HG02642 (cell line): ENCODE measurements at regions not wholly inside any gene's neighbourhood (a gene's known extent, or its start where the extent isn't known, plus 50 kb on each side); places are given as distances from the start of the nearest gene placed in this dataset.
"Not testable (repeated sequence)": the region's sequence is repeated elsewhere in the genome, so short reads cannot be mapped to it uniquely, and the experiment has no call there.

ENCODE experiments used
- ATAC-seq: cut with Tn5 transposase; IDR thresholded peaks from one replicate; pipeline ENCODE4 v1.9.1; 2021; ENCODE audit warnings: mild to moderate bottlenecking; ENCODE audit not compliant: unreplicated experiment, poor library complexity

- ATAC-seq: no peak
These were observed 148.8 kb upstream of the ADAMTSL1 start for GRCh38 chr9:18324928-18325745.

GRCh38 chr9:18325746-18326011 lies 148.3 kb upstream of the ADAMTSL1 start:
- ATAC-seq: not testable (repeated sequence)

GRCh38 chr9:18327121-18327520 lies 146.8 kb upstream of the ADAMTSL1 start:
- ATAC-seq: no peak

GRCh38 chr9:18330401-18331309 lies 143.3 kb upstream of the ADAMTSL1 start:
- ATAC-seq: no peak

GRCh38 chr9:18331310-18331684 lies 142.7 kb upstream of the ADAMTSL1 start:
- no peak for ATAC-seq

GRCh38 chr9:18331808-18332209 lies 142.1 kb upstream of the ADAMTSL1 start:
- ATAC-seq: no peak

GRCh38 chr9:18333157-18333556 lies 140.8 kb upstream of the ADAMTSL1 start:
- ATAC-seq: no peak

- ATAC-seq: no peak
These were observed 138.1 kb upstream of the ADAMTSL1 start for GRCh38 chr9:18335825-18336224.

- no peak for ATAC-seq
These were observed 135.9 kb upstream of the ADAMTSL1 start for GRCh38 chr9:18338042-18338441.

- ATAC-seq: no peak
These were observed 130.2 kb upstream of the ADAMTSL1 start for GRCh38 chr9:18343784-18344183.

- no peak for ATAC-seq
These were observed 127.2 kb upstream of the ADAMTSL1 start for GRCh38 chr9:18346745-18347144.

GRCh38 chr9:18347386-18348082 lies 126.4 kb upstream of the ADAMTSL1 start:
- ATAC-seq: no peak

GRCh38 chr9:18348083-18348475 lies 125.9 kb upstream of the ADAMTSL1 start:
- ATAC-seq: no peak

GRCh38 chr9:18349530-18349929 lies 124.4 kb upstream of the ADAMTSL1 start:
- no peak for ATAC-seq

GRCh38 chr9:18350036-18350435 lies 123.9 kb upstream of the ADAMTSL1 start:
- ATAC-seq: no peak

- no peak for ATAC-seq
These were observed 122.9 kb upstream of the ADAMTSL1 start for GRCh38 chr9:18350995-18351595.

- ATAC-seq: no peak
These were observed 121.2 kb upstream of the ADAMTSL1 start for GRCh38 chr9:18352711-18353110.

- ATAC-seq: no peak
These were observed 120.5 kb upstream of the ADAMTSL1 start for GRCh38 chr9:18353473-18353872.

GRCh38 chr9:18357321-18357720 lies 116.6 kb upstream of the ADAMTSL1 start:
- ATAC-seq: no peak

GRCh38 chr9:18358325-18358724 lies 115.6 kb upstream of the ADAMTSL1 start:
- no peak for ATAC-seq

- ATAC-seq: no peak
These were observed 114.6 kb upstream of the ADAMTSL1 start for GRCh38 chr9:18359335-18359734.
